IMR-90 (cell line): ENCODE measurements at regions not wholly inside any gene's neighbourhood (a gene's known extent, or its start where the extent isn't known, plus 50 kb on each side); places are given as distances from the start of the nearest gene placed in this dataset.

Experiments
- BHLHE40 ChIP-seq: fragments of 150-350 bp; IDR thresholded peaks from 2 replicates; pipeline ENCODE4 v1.6.1; 2016; ENCODE audit warnings: mild to moderate bottlenecking, low read depth, low read length
- CEBPB ChIP-seq: IDR thresholded peaks from 2 replicates; pipeline ENCODE4 v1.6.1; 2012; ENCODE audit warnings: low read depth, low read length, improper control_type of control experiment
- CHD1 ChIP-seq: IDR thresholded peaks from 2 replicates; pipeline ENCODE4 v1.6.1; 2012; ENCODE audit warnings: low read depth, low read length, improper control_type of control experiment
- FOS ChIP-seq: fragments of 150-350 bp; IDR thresholded peaks from 2 replicates; pipeline ENCODE4 v1.6.1; 2016; ENCODE audit warnings: low read depth, low read length
- MAFK ChIP-seq: IDR thresholded peaks from 2 replicates; pipeline ENCODE4 v1.6.1; 2012; ENCODE audit warnings: low read depth, low read length, improper control_type of control experiment
- MXI1 ChIP-seq: IDR thresholded peaks from 2 replicates; pipeline ENCODE4 v1.6.1; 2012; ENCODE audit warnings: low read depth, mild to moderate bottlenecking, low read length, moderate library complexity, borderline replicate concordance
- POLR2A ChIP-seq: IDR thresholded peaks from 2 replicates; pipeline ENCODE4 v1.6.1; 2012; ENCODE audit warnings: mild to moderate bottlenecking, low read depth, low read length
- RCOR1 ChIP-seq: IDR thresholded peaks from 2 replicates; pipeline ENCODE4 v1.6.1; 2012; ENCODE audit warnings: mild to moderate bottlenecking, low read length, improper control_type of control experiment; ENCODE audit not compliant: insufficient replicate concordance
- RFX5 ChIP-seq: IDR thresholded peaks from 2 replicates; pipeline ENCODE4 v1.8.0; 2012; ENCODE audit warnings: low read depth, mild to moderate bottlenecking, low read length, moderate library complexity
- SMC3 ChIP-seq: fragments of 150-350 bp; IDR thresholded peaks from 2 replicates; pipeline ENCODE4 v1.6.1; 2016; ENCODE audit warnings: low read depth, mild to moderate bottlenecking, antibody characterized with exemption, low read length, moderate library complexity
- USF2 ChIP-seq: fragments of 150-350 bp; IDR thresholded peaks from 2 replicates; pipeline ENCODE4 v1.6.1; 2017; ENCODE audit warnings: mild to moderate bottlenecking, antibody characterized with exemption, low read length, low read depth
- TF ChIP-seq, protein P1 (sequence below): conservative IDR thresholded peaks from 2 replicates; pipeline ENCODE4 v1.5.1; 2012; ENCODE audit warnings: mild to moderate bottlenecking, low read depth, low read length, improper control_type of control experiment

- TF ChIP-seq, protein P1, sequence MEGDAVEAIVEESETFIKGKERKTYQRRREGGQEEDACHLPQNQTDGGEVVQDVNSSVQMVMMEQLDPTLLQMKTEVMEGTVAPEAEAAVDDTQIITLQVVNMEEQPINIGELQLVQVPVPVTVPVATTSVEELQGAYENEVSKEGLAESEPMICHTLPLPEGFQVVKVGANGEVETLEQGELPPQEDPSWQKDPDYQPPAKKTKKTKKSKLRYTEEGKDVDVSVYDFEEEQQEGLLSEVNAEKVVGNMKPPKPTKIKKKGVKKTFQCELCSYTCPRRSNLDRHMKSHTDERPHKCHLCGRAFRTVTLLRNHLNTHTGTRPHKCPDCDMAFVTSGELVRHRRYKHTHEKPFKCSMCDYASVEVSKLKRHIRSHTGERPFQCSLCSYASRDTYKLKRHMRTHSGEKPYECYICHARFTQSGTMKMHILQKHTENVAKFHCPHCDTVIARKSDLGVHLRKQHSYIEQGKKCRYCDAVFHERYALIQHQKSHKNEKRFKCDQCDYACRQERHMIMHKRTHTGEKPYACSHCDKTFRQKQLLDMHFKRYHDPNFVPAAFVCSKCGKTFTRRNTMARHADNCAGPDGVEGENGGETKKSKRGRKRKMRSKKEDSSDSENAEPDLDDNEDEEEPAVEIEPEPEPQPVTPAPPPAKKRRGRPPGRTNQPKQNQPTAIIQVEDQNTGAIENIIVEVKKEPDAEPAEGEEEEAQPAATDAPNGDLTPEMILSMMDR: no peak
- TF ChIP-seq BHLHE40 (no peak), MAFK (no peak), SMC3 (no peak), USF2 (no peak), POLR2A (no peak), CEBPB (no peak), FOS (no peak), MXI1 (no peak), RFX5 (no peak), CHD1 (no peak), RCOR1 (no peak)
These were observed 86.2 kb upstream of the SPATS2L start for GRCh38 chr2:200220251-200220650.
